ENCODE measurements at regions not wholly inside any gene's neighbourhood (a gene's known extent, or its start where the extent isn't known, plus 50 kb on each side); places are given as distances from the start of the nearest gene placed in this dataset.

GRCh38 chr5:2653991-2654390 is 97.5 kb downstream of the IRX2 start:
- no peak overlapping the region for H2AFZ ChIP-seq
- H3K79me2 ChIP-seq (replicated peaks; ENCODE audit: insufficient read depth) = no peaks in the 10 kb centered on the region
- Mint-ChIP-seq H3K4me1 (no peaks in the 10 kb centered on the region), H3K27ac (no peak overlapping the region), H3K9me3 (no peaks in the 10 kb centered on the region), H3K36me3 (ENCODE audit: low read depth) (no peaks in the 10 kb centered on the region), H3K4me3 (no peak overlapping the region), H3K27me3 (ENCODE audit: insufficient read depth, low read depth, poor library complexity) (peaks cover 2% of the 10 kb centered on the region)
- TF ChIP-seq, protein P1, sequence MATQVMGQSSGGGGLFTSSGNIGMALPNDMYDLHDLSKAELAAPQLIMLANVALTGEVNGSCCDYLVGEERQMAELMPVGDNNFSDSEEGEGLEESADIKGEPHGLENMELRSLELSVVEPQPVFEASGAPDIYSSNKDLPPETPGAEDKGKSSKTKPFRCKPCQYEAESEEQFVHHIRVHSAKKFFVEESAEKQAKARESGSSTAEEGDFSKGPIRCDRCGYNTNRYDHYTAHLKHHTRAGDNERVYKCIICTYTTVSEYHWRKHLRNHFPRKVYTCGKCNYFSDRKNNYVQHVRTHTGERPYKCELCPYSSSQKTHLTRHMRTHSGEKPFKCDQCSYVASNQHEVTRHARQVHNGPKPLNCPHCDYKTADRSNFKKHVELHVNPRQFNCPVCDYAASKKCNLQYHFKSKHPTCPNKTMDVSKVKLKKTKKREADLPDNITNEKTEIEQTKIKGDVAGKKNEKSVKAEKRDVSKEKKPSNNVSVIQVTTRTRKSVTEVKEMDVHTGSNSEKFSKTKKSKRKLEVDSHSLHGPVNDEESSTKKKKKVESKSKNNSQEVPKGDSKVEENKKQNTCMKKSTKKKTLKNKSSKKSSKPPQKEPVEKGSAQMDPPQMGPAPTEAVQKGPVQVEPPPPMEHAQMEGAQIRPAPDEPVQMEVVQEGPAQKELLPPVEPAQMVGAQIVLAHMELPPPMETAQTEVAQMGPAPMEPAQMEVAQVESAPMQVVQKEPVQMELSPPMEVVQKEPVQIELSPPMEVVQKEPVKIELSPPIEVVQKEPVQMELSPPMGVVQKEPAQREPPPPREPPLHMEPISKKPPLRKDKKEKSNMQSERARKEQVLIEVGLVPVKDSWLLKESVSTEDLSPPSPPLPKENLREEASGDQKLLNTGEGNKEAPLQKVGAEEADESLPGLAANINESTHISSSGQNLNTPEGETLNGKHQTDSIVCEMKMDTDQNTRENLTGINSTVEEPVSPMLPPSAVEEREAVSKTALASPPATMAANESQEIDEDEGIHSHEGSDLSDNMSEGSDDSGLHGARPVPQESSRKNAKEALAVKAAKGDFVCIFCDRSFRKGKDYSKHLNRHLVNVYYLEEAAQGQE (IDR thresholded peaks at IDR 0.05; ENCODE audit: unreplicated experiment) = no peak
- TF ChIP-seq ZNF462 (CRISPR knock-in tag; IDR thresholded peaks at IDR 0.05) (no peak), STAT1 (IDR thresholded peaks at IDR 0.05; ENCODE audit: unreplicated experiment) (no peak), EZH2 (IDR thresholded peaks at IDR 0.05; ENCODE audit: low read depth, unreplicated experiment) (no peak), JUNB (IDR thresholded peaks at IDR 0.05; ENCODE audit: unreplicated experiment) (no peak), ZNF114 (CRISPR knock-in tag; IDR thresholded peaks at IDR 0.05) (no peak), POLR2AphosphoS5 (IDR thresholded peaks at IDR 0.05; ENCODE audit: low read depth) (no peak), CREB1 (CRISPR knock-in tag; IDR thresholded peaks at IDR 0.05; ENCODE audit: low read depth) (no peak), ETS1 (IDR thresholded peaks at IDR 0.05) (no peak), EZH2phosphoT487 (IDR thresholded peaks at IDR 0.05; ENCODE audit: unreplicated experiment) (no peak)
- no peaks in the 10 kb centered on the region for H3K27me3 ChIP-seq (ENCODE audit: insufficient read depth)
- no peak overlapping the region for H3K4me3 ChIP-seq
- no peaks in the 10 kb centered on the region for H3F3A ChIP-seq (replicated peaks; ENCODE audit: low read depth)
- no peaks in the 10 kb centered on the region for H3K36me3 ChIP-seq (ENCODE audit: insufficient read depth)
- no peak overlapping the region for H3K27ac ChIP-seq (ENCODE audit: low read depth)
- ATAC-seq = no peak
- H3K4me1 ChIP-seq (ENCODE audit: insufficient read depth) = no peaks in the 10 kb centered on the region
- DNase-seq (ENCODE audit: low spot score) = no peak
- no peaks in the 10 kb centered on the region for H4K20me1 ChIP-seq (replicated peaks; ENCODE audit: insufficient read depth)
- H3K4me2 ChIP-seq = no peak overlapping the region
- no peaks in the 10 kb centered on the region for H3K9me2 ChIP-seq (ENCODE audit: insufficient read depth)

Measured in GM23338 (cell line).